KMS-11 (cell line): ENCODE measurements at regions not wholly inside any gene's neighbourhood (a gene's known extent, or its start where the extent isn't known, plus 50 kb on each side); places are given as distances from the start of the nearest gene placed in this dataset.

Experiments
- H2AFZ ChIP-seq: fragments of 200-600 bp; sonication (generic); 2 replicates; pipeline ENCODE4 v1.6.1; 2016; ENCODE audit warnings: antibody characterized with exemption, mixed run types, low read depth
- H3K27ac ChIP-seq: fragments of 200-600 bp; sonication (generic); 2 replicates; pipeline ENCODE4 v1.6.1; 2016; ENCODE audit warnings: mild to moderate bottlenecking, mixed run types
- H3K27me3 ChIP-seq: fragments of 200-600 bp; sonication (generic); 2 replicates; pipeline ENCODE4 v1.6.1; 2017; ENCODE audit warnings: mild to moderate bottlenecking, low read depth, mixed run types, moderate library complexity; ENCODE audit not compliant: insufficient read depth
- H3K36me3 ChIP-seq: fragments of 200-600 bp; sonication (generic); 2 replicates; pipeline ENCODE4 v1.6.1; 2017; ENCODE audit warnings: mild to moderate bottlenecking, mixed run types; ENCODE audit not compliant: insufficient read depth
- H3K4me1 ChIP-seq: fragments of 200-600 bp; sonication (generic); 2 replicates; pipeline ENCODE4 v1.6.1; 2016; ENCODE audit warnings: mild to moderate bottlenecking, low read depth, mixed run types; ENCODE audit not compliant: poor library complexity, severe bottlenecking
- H3K4me2 ChIP-seq: fragments of 200-600 bp; sonication (generic); 2 replicates; pipeline ENCODE4 v1.7.0; 2016; ENCODE audit warnings: mild to moderate bottlenecking, mixed run types
- H3K4me3 ChIP-seq: fragments of 200-600 bp; sonication (generic); IDR thresholded peaks from 2 replicates; pipeline ENCODE4 v1.6.1; 2017; ENCODE audit warnings: low read depth, low read length, mixed read lengths; ENCODE audit not compliant: insufficient read depth
- H3K79me2 ChIP-seq: fragments of 200-600 bp; sonication (generic); 2 replicates; pipeline ENCODE4 v1.6.1; 2016; ENCODE audit warnings: low read depth, mixed run types; ENCODE audit not compliant: insufficient read depth
- H3K9ac ChIP-seq: fragments of 200-600 bp; sonication (generic); 2 replicates; pipeline ENCODE4 v1.6.1; 2016; ENCODE audit warnings: mild to moderate bottlenecking, mixed run types
- H4K20me1 ChIP-seq: fragments of 200-600 bp; sonication (generic); 2 replicates; pipeline ENCODE4 v1.6.1; 2016; ENCODE audit warnings: mild to moderate bottlenecking, mixed run types; ENCODE audit not compliant: insufficient read depth
- TF ChIP-seq, protein P1 (sequence below): fragments of 200-600 bp; sonication (generic); conservative IDR thresholded peaks from 2 replicates; pipeline ENCODE4 v1.6.1; 2017; ENCODE audit warnings: low read depth, mild to moderate bottlenecking, antibody characterized with exemption, low read length, moderate library complexity, mixed read lengths

DNA sequence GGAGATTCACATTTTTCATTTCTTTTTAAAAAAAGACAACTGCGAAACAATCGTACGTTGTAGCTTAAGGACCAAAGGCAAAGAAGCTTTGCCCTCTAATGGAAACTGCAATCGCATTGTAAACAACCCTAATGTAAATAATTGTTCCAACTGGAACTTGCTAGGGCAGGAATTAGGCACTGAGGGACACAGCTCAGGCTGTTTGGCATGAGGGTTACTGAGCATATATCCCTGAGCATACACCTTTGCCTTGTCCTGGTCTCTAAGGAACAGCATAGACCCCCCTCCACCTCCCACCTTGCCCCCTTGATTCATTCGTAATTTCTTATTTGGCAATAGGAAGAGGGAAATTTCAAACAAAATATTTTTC is 396.4 kb downstream of the LNPK start:
- H3K27ac ChIP-seq, result no peak overlapping the region
- TF ChIP-seq, protein P1, sequence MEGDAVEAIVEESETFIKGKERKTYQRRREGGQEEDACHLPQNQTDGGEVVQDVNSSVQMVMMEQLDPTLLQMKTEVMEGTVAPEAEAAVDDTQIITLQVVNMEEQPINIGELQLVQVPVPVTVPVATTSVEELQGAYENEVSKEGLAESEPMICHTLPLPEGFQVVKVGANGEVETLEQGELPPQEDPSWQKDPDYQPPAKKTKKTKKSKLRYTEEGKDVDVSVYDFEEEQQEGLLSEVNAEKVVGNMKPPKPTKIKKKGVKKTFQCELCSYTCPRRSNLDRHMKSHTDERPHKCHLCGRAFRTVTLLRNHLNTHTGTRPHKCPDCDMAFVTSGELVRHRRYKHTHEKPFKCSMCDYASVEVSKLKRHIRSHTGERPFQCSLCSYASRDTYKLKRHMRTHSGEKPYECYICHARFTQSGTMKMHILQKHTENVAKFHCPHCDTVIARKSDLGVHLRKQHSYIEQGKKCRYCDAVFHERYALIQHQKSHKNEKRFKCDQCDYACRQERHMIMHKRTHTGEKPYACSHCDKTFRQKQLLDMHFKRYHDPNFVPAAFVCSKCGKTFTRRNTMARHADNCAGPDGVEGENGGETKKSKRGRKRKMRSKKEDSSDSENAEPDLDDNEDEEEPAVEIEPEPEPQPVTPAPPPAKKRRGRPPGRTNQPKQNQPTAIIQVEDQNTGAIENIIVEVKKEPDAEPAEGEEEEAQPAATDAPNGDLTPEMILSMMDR, result no peak

DNA sequence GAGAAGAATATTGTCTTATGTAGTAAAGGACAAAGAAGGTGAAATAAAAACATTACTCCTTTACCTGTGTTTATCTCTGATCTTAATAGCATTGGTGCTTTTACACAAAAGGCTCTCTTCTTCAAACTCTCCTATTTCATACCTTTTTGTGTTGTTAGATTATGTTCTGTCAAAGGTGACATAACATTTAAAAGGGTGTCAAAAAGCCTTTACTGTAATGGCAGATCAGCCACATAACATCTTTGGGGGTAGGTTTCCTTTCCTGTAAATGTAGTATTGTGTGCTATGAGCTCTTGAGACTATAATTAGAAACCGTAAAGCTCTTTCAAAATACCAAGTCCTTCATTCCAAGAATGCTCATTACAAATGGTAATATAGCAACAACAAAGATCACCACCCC is 400.1 kb downstream of the LNPK start:
- no peak overlapping the region for H3K9ac ChIP-seq
- H3K4me3 ChIP-seq, result no peak overlapping the region
- no peaks in the 10 kb centered on the region for H3K36me3 ChIP-seq
- no peaks in the 10 kb centered on the region for H3K79me2 ChIP-seq
- H3K27ac ChIP-seq, result no peak overlapping the region
- TF ChIP-seq, protein P1, result no peak
- no peaks in the 10 kb centered on the region for H3K27me3 ChIP-seq
- no peak overlapping the region for H2AFZ ChIP-seq
- H3K4me1 ChIP-seq, result no peaks in the 10 kb centered on the region
- H3K4me2 ChIP-seq, result no peak overlapping the region
- H4K20me1 ChIP-seq, result no peaks in the 10 kb centered on the region

More for the DNA sequence above, 396.4 kb downstream of the LNPK start:
- no peaks in the 10 kb centered on the region for H3K4me1 ChIP-seq
- H3K9ac ChIP-seq, result no peak overlapping the region
- H3K4me2 ChIP-seq, result no peak overlapping the region
- H4K20me1 ChIP-seq, result no peaks in the 10 kb centered on the region
- no peaks in the 10 kb centered on the region for H3K79me2 ChIP-seq
- H3K4me3 ChIP-seq, result no peak overlapping the region
- no peak overlapping the region for H2AFZ ChIP-seq
- no peaks in the 10 kb centered on the region for H3K27me3 ChIP-seq
- no peaks in the 10 kb centered on the region for H3K36me3 ChIP-seq

DNA sequence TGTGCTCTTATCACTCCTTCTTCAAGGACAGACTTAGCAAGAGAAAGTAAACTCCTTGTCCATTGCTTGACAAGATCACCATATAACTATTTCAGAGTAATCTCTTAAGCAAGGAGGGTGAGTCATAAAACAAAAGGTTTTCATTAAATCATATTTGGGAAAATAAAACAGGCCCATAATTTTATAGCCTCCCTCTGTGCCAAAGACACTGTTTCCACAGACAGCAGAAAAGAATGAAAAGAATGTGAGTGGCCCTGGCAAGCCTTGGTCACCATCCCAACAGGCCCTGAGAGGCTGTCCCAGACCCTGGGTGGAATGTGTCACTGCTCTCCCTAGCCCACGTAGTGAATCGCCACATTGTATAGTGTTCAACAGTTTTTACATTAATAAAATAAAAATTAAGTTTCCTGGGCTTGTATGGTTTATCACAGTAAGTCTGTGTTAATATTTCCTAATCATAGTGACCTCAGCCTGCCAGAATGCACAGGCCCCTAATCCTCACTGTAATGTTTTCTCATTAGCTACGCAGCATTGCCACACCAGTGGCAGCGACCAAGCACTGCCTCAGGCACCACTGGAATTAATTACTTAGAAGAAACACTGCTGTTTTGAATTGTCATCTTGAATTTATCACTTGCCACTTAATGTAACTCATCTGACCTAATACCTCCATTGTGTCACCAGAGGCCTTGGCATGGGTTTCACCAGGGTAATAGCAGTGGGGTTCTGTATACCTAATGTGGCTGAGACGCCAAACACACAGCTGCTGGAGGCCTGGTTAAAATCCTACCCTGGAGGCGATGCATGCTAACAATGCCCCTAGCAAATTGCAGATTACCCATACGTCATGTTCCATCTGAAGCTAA is 401.9 kb downstream of the LNPK start:
- Histone ChIP-seq H3K4me2 (no peak overlapping the region), H3K79me2 (no peaks in the 10 kb centered on the region), H4K20me1 (no peaks in the 10 kb centered on the region), H3K27me3 (no peaks in the 10 kb centered on the region), H3K36me3 (no peaks in the 10 kb centered on the region), H3K27ac (no peak overlapping the region), H3K4me1 (no peaks in the 10 kb centered on the region), H3K4me3 (no peak overlapping the region), H3K9ac (no peak overlapping the region), H2AFZ (no peak overlapping the region)
- TF ChIP-seq, protein P1, result no peak

DNA sequence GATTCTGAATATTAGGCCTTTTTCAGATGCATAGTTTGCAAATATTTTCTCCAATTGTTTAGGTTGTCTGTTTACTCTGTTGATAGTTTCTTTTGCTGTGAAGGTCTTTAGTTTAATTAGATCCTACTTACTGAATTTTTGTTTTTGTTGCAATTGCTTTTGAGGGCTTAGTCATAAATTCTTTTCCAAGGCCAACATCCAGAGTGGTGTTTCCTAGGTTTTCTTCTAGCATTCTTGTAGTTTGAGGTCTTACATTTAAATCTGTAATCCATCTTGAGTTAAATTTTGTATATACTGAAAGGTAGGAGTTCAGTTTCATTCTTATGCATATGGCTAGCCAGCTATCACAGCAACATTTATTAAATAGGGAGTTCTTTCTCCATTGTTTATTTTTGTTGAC is 404.8 kb downstream of the LNPK start:
- Histone ChIP-seq H3K79me2 (no peaks in the 10 kb centered on the region), H2AFZ (no peak overlapping the region), H3K4me2 (no peak overlapping the region)

More for the DNA sequence above, 404.8 kb downstream of the LNPK start:
- Histone ChIP-seq H3K36me3 (no peaks in the 10 kb centered on the region), H3K4me1 (no peaks in the 10 kb centered on the region), H3K4me3 (no peak overlapping the region), H3K9ac (no peak overlapping the region), H4K20me1 (no peaks in the 10 kb centered on the region), H3K27ac (no peak overlapping the region), H3K27me3 (no peaks in the 10 kb centered on the region)
- TF ChIP-seq, protein P1, result no peak
